H1 (cell line): ENCODE measurements at regions not wholly inside any gene's neighbourhood (a gene's known extent, or its start where the extent isn't known, plus 50 kb on each side); places are given as distances from the start of the nearest gene placed in this dataset.

Experiments
- CTCF ChIA-PET: fragments of 300-600 bp; sonication (Branson Sonifier 250); formaldehyde crosslinking; loops from one replicate; lab custom pipeline; 2021; ENCODE audit not compliant: partially characterized antibody; lab: Charles Lee
- POLR2A ChIA-PET: fragments of 300-600 bp; sonication (Branson Sonifier 250); formaldehyde crosslinking; loops from one replicate; lab custom pipeline; 2021; ENCODE audit warnings: inconsistent platforms; ENCODE audit not compliant: partially characterized antibody; lab: Charles Lee
- DNase-seq, 2 experiments: peaks; one replicate each; pipeline versions ENCODE4 v3.0.0 to v3.0.0-alpha.2; 2010 to 2022; ENCODE audit warnings: low spot score in 2 of 2, low read depth in 1 of 2, mixed read lengths in 1 of 2
- FAIRE-seq: peaks from 2 replicates; lab custom pipeline; 2011; peaks lifted over from hg19 to GRCh38; lab: Jason Lieb, UNC
- H2AFZ ChIP-seq: 2 replicates; pipeline ENCODE4 v1.8.1; 2012; ENCODE audit warnings: low read length, inconsistent platforms
- H2AK5ac ChIP-seq: 2 replicates; pipeline ENCODE4 v1.6.1; 2013; ENCODE audit warnings: low read depth, low read length
- H2BK120ac ChIP-seq: replicated peaks from 2 replicates; pipeline ENCODE3; 2013; ENCODE audit warnings: low read depth, low read length, inconsistent platforms
- H2BK12ac ChIP-seq: 2 replicates; pipeline ENCODE4 v1.6.1; 2013; ENCODE audit warnings: low read depth, low read length
- H2BK15ac ChIP-seq: 2 replicates; pipeline ENCODE4 v1.6.1; 2013; ENCODE audit warnings: low read length
- H2BK20ac ChIP-seq: 2 replicates; pipeline ENCODE4 v1.6.1; 2013; ENCODE audit warnings: low read length
- H2BK5ac ChIP-seq: 2 replicates; pipeline ENCODE4 v1.6.1; 2013; ENCODE audit warnings: low read depth, low read length
- H3K14ac ChIP-seq: 2 replicates; pipeline ENCODE4 v1.6.1; 2013; ENCODE audit warnings: inconsistent platforms; ENCODE audit not compliant: insufficient read length
- H3K18ac ChIP-seq: 2 replicates; pipeline ENCODE4 v1.6.1; 2013; ENCODE audit warnings: low read length; ENCODE audit errors: extremely low read depth
- H3K23ac ChIP-seq: 2 replicates; pipeline ENCODE4 v1.6.1; 2013; ENCODE audit warnings: inconsistent platforms; ENCODE audit not compliant: insufficient read length
- H3K23me2 ChIP-seq: 2 replicates; pipeline ENCODE4 v1.6.1; 2013; ENCODE audit warnings: low read depth, low read length
- H3K27ac ChIP-seq: 2 replicates; pipeline ENCODE4 v1.6.1; 2011; ENCODE audit warnings: low read depth, low read length, inconsistent platforms
- H3K27me3 ChIP-seq, 4 experiments: replicated peaks in 1 of 4; 1 replicate in 1 of 4; 2 replicates in 3 of 4; pipeline versions ENCODE4 v1.6.1 to v1.8.1; 2011 to 2013; ENCODE audit warnings: low read length in 3 of 4, mild to moderate bottlenecking in 3 of 4, inconsistent platforms in 2 of 4, mixed read lengths in 2 of 4, moderate library complexity in 1 of 4; ENCODE audit not compliant: control insufficient read depth in 3 of 4, insufficient read depth in 3 of 4; ENCODE audit errors: extremely low read depth in 1 of 4
- H3K36me3 ChIP-seq, 4 experiments: 2 replicates each; pipeline versions ENCODE4 v1.6.1 to v1.8.1; 2011 to 2013; ENCODE audit warnings: mild to moderate bottlenecking in 4 of 4, low read length in 3 of 4, moderate library complexity in 2 of 4, control low read depth in 1 of 4, inconsistent platforms in 1 of 4; ENCODE audit not compliant: insufficient read depth in 4 of 4, control insufficient read depth in 2 of 4
- H3K4ac ChIP-seq: replicated peaks from 2 replicates; pipeline ENCODE3; 2013; ENCODE audit warnings: low read length, low read depth, mixed read lengths, inconsistent platforms; ENCODE audit not compliant: insufficient read length
- H3K4me1 ChIP-seq, 4 experiments: replicated peaks in 1 of 4; 1 replicate in 1 of 4; 2 replicates in 3 of 4; pipeline versions ENCODE4 v1.6.1 to v1.8.1; 2011 to 2013; ENCODE audit warnings: low read length in 3 of 4, inconsistent platforms in 2 of 4, mixed read lengths in 1 of 4; ENCODE audit not compliant: insufficient read depth in 4 of 4, control insufficient read depth in 3 of 4
- H3K4me2 ChIP-seq, 2 experiments: 2 replicates each; pipeline versions ENCODE4 v1.6.1 to v1.8.1; 2011 to 2013; ENCODE audit warnings: low read depth in 2 of 2, low read length in 2 of 2, control low read depth in 1 of 2, inconsistent platforms in 1 of 2, mild to moderate bottlenecking in 1 of 2; ENCODE audit not compliant: insufficient read depth in 1 of 2
- H3K4me3 ChIP-seq, 4 experiments: fragments of 200-600, 300-600 bp in 1 of 4; sonication (generic), shearing (Covaris generic), sonication (Bioruptor Twin) in 1 of 4; 2 replicates each; pipeline versions ENCODE4 v1.5.1 to v1.8.1; 2011 to 2016; ENCODE audit warnings: low read length in 4 of 4, low read depth in 3 of 4, control low read depth in 2 of 4, inconsistent platforms in 2 of 4, mild to moderate bottlenecking in 2 of 4, mixed read lengths in 1 of 4, moderate library complexity in 1 of 4; ENCODE audit not compliant: insufficient read depth in 2 of 4; ENCODE audit errors: extremely low read depth in 1 of 4
- H3K56ac ChIP-seq: replicated peaks from 2 replicates; pipeline ENCODE3; 2013; ENCODE audit warnings: low read depth, mild to moderate bottlenecking, mixed read lengths, low read length, inconsistent platforms; ENCODE audit not compliant: insufficient read length
- H3K79me1 ChIP-seq: 2 replicates; pipeline ENCODE4 v1.6.1; 2013; ENCODE audit warnings: low read depth, low read length, control low read depth
- H3K79me2 ChIP-seq, 2 experiments: 2 replicates each; pipeline versions ENCODE4 v1.6.1 to v1.8.1; 2012 to 2013; ENCODE audit warnings: low read length in 2 of 2, mild to moderate bottlenecking in 2 of 2, inconsistent platforms in 1 of 2; ENCODE audit not compliant: insufficient read depth in 2 of 2, control insufficient read depth in 1 of 2
- H3K9ac ChIP-seq, 4 experiments: replicated peaks in 1 of 4; 1 replicate in 1 of 4; 2 replicates in 3 of 4; pipeline versions ENCODE4 v1.6.1 to v1.8.1; 2011 to 2013; ENCODE audit warnings: low read depth in 3 of 4, low read length in 3 of 4, control low read depth in 2 of 4, mild to moderate bottlenecking in 2 of 4, moderate library complexity in 2 of 4, inconsistent platforms in 1 of 4; ENCODE audit errors: extremely low read depth in 1 of 4
- H3K9me3 ChIP-seq, 2 experiments: 2 replicates each; pipeline versions ENCODE4 v1.6.1 to v1.8.1; 2012 to 2013; ENCODE audit warnings: mild to moderate bottlenecking in 2 of 2, moderate library complexity in 2 of 2, control low read depth in 1 of 2, inconsistent platforms in 1 of 2, low read depth in 1 of 2, low read length in 1 of 2, mixed read lengths in 1 of 2; ENCODE audit not compliant: insufficient read depth in 2 of 2
- H4K20me1 ChIP-seq, 2 experiments: replicated peaks in 1 of 2; 2 replicates each; pipeline versions ENCODE3 to v1.8.1; 2011 to 2013; ENCODE audit warnings: inconsistent platforms in 2 of 2, low read length in 2 of 2, mild to moderate bottlenecking in 1 of 2; ENCODE audit not compliant: insufficient read depth in 2 of 2, control insufficient read depth in 1 of 2
- H4K5ac ChIP-seq: 2 replicates; pipeline ENCODE4 v1.6.1; 2013; ENCODE audit warnings: low read length, low read depth, mixed read lengths, inconsistent platforms; ENCODE audit not compliant: insufficient read length
- H4K8ac ChIP-seq: 2 replicates; pipeline ENCODE4 v1.8.0; 2013; ENCODE audit warnings: mild to moderate bottlenecking, moderate library complexity, low read length, inconsistent platforms; ENCODE audit not compliant: insufficient read depth; ENCODE audit errors: extremely low read depth
- H4K91ac ChIP-seq: replicated peaks from 2 replicates; pipeline ENCODE3; 2013; ENCODE audit warnings: low read length, mixed read lengths, inconsistent platforms; ENCODE audit not compliant: insufficient read length
- ASH2L ChIP-seq: fragments of 200-600, 300-600 bp; sonication (generic); IDR thresholded peaks from one replicate; pipeline ENCODE4 v1.7.1; 2017; ENCODE audit warnings: low read length
- CBX8 ChIP-seq: fragments of 300-800, 300-1000 bp; sonication (generic); IDR thresholded peaks from 2 replicates; pipeline ENCODE4 v1.7.1; 2016; ENCODE audit warnings: low read depth, low read length, borderline replicate concordance
- CEBPB ChIP-seq: IDR thresholded peaks from 2 replicates; pipeline ENCODE4 v1.6.1; 2012; ENCODE audit warnings: low read depth, low read length
- EP300 ChIP-seq, 2 experiments: IDR thresholded peaks; 1 replicate in 1 of 2; 2 replicates in 1 of 2; pipeline ENCODE4 v1.6.1; 2011 to 2012; ENCODE audit warnings: low read depth in 2 of 2, low read length in 2 of 2, mild to moderate bottlenecking in 2 of 2, borderline replicate concordance in 1 of 2, inconsistent platforms in 1 of 2, moderate library complexity in 1 of 2
- GABPA ChIP-seq: IDR thresholded peaks from 2 replicates; pipeline ENCODE4 v1.6.1; 2011; ENCODE audit warnings: mild to moderate bottlenecking, low read length, moderate library complexity, borderline replicate concordance; ENCODE audit not compliant: insufficient read depth
- JUN ChIP-seq: IDR thresholded peaks from 2 replicates; pipeline ENCODE4 v1.6.1; 2011; ENCODE audit warnings: low read depth, mild to moderate bottlenecking, improper control_type of control experiment, low read length
- TAF1 ChIP-seq: IDR thresholded peaks from 2 replicates; pipeline ENCODE4 v1.6.1; 2011; ENCODE audit warnings: mild to moderate bottlenecking, low read depth, low read length
- TCF12 ChIP-seq: IDR thresholded peaks from 2 replicates; pipeline ENCODE4 v1.6.1; 2011; ENCODE audit warnings: low read depth, mild to moderate bottlenecking, low read length
- TEAD4 ChIP-seq: IDR thresholded peaks from 2 replicates; pipeline ENCODE4 v1.6.1; 2012; ENCODE audit warnings: low read depth, low read length, inconsistent platforms, mixed read lengths
- ZNF274 ChIP-seq: IDR thresholded peaks from 2 replicates; pipeline ENCODE4 v1.7.0; 2012; ENCODE audit warnings: low read length, borderline replicate concordance; ENCODE audit errors: extremely low read depth
- WGBS, 2 experiments: shearing (Covaris generic) in 1 of 2; methylation state at CpG; one replicate each; pipeline versions ENCODE4 v1.1.6 to v1.1.7; 2013 to 2015; ENCODE audit warnings: low lambda C conversion rate in 2 of 2, mixed read lengths in 2 of 2, inconsistent platforms in 1 of 2, low coverage in 1 of 2, missing lambda C conversion rate in 1 of 2; ENCODE audit not compliant: insufficient replicate concordance in 2 of 2, insufficient coverage in 1 of 2, insufficient read length in 1 of 2; ENCODE audit errors: extremely low coverage in 1 of 2, missing lambda C conversion rate in 1 of 2; 5-methylcytosine and 5-hydroxymethylcytosine counted together

GRCh38 chr3:147575391-147575790 is 166.2 kb downstream of the ZIC1 start:
- no peak overlapping the region for H3K9ac ChIP-seq
- H3K4me1 ChIP-seq = no peaks in the 10 kb centered on the region
- no peak overlapping the region for H3K56ac ChIP-seq
- H3K4ac ChIP-seq = no peak overlapping the region
- WGBS, 2 experiments = 92% methylated on average over 2 of the region's 2 CpGs; no CpG with 5 or more reads in 1 of the 2 experiments
- no peak overlapping the region for H4K8ac ChIP-seq
- no peaks in the 10 kb centered on the region for H3K79me2 ChIP-seq
- CTCF ChIA-PET = no interaction called here
- no peak for DNase-seq
- no peak overlapping the region for H2BK12ac ChIP-seq
- H3K9me3 ChIP-seq = no peaks in the 10 kb centered on the region
- no peaks in the 10 kb centered on the region for H3K36me3 ChIP-seq
- no peaks in the 10 kb centered on the region for H3K79me1 ChIP-seq
- no peak overlapping the region for H2BK15ac ChIP-seq
- H4K5ac ChIP-seq = no peak overlapping the region
- H3K27ac ChIP-seq = no peak overlapping the region
- H2BK20ac ChIP-seq = no peak overlapping the region
- no peak overlapping the region for H2BK120ac ChIP-seq
- H3K4me3 ChIP-seq = no peak overlapping the region
- H3K27me3 ChIP-seq = no peaks in the 10 kb centered on the region
- no peak overlapping the region for H3K14ac ChIP-seq
- no peak overlapping the region for H2BK5ac ChIP-seq
- no peak overlapping the region for H2AK5ac ChIP-seq
- H3K18ac ChIP-seq = no peak overlapping the region
- no peak overlapping the region for H2AFZ ChIP-seq
- POLR2A ChIA-PET = no interaction called here
- no peaks in the 10 kb centered on the region for H4K20me1 ChIP-seq
- H3K4me2 ChIP-seq = no peak overlapping the region
- H4K91ac ChIP-seq = no peak overlapping the region
- no peak overlapping the region for H3K23ac ChIP-seq
- no peaks in the 10 kb centered on the region for H3K23me2 ChIP-seq
- no peak for FAIRE-seq
- TF ChIP-seq TEAD4 (no peak), TCF12 (no peak), ASH2L (no peak), TAF1 (no peak), CBX8 (no peak), CEBPB (no peak), EP300 (IDR thresholded peaks at IDR 0.05; ENCODE audit: borderline replicate concordance in 1 of 2, low read depth in 2 of 2, low read length in 2 of 2) (no peak), JUN (no peak), GABPA (no peak), ZNF274 (no peak)
